Activated CD4-positive, alpha-beta T cell treated with anti-CD3 and anti-CD28 coated beads, Interleukin-2, amount 50 U/mL, for 48 hours (primary cell): ENCODE measurements at regions not wholly inside any gene's neighbourhood (a gene's known extent, or its start where the extent isn't known, plus 50 kb on each side); places are given as distances from the start of the nearest gene placed in this dataset.
A peak's percentile ranks its signal among the peaks of the same experiment; 100 is the strongest.

Experiments
- DNase-seq, 2 experiments: peaks; one replicate each; pipeline ENCODE4 v3.0.0-alpha.2; 2020

DNA sequence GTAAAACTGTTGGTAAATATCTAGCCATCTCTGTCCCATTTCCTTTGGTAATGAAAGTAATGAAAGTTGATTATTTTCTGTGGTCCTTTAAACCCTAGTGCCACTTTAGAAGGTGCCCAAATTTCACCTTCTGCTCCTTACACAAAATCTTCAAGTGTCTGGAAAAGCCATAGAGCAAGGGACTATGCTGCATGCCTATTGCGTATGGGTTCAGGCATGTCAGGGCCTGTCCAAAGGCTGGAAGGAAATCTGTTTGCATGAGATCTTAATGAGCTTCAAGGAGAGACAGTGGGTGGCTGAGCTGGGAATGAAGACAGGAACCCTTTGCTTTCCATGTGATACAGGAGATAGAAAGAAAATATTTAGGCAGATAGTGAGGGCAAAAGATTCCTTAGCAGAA lies 66.6 kb upstream of the CCN6 start:
- DNase-seq: no peak

DNA sequence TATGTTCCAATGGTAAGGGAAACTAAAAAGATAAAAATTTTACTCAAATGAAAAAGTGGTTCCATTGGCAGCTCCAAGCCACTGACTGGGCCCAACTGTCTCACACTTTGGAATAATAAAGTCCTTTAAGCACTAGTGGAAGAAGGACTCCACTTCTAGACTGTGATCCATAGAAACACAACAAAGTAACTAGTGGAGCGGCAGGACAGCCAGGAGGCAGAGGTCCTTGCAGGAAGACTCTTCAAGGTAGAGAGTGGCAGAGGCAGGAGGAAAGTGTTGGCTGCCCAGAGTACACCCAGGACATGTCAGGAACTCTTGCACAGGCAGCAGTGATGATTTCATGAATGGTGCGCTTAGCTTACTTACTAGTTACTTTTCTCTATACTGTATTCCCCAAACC lies 65.0 kb upstream of the CCN6 start:
- no peak for DNase-seq

DNA sequence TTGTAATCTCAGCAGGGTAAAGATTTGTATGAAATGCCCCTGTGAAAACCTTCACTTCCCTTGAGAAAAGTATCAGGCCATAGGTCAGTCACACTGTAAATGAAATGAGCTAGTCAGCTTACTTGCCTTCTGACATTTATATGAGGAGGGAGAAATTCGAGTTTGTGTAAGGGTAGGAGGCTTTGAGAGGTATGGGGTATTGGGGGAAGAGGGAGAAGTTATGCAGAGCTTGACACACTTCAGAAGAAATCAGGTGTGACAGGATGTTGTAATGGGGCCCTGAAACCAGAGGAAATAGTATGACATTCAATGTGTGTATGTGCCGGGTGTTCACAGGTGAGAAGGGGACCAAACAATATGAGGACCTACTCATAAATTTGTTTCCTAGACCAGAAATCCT lies 64.2 kb upstream of the CCN6 start:
- DNase-seq: no peak

DNA sequence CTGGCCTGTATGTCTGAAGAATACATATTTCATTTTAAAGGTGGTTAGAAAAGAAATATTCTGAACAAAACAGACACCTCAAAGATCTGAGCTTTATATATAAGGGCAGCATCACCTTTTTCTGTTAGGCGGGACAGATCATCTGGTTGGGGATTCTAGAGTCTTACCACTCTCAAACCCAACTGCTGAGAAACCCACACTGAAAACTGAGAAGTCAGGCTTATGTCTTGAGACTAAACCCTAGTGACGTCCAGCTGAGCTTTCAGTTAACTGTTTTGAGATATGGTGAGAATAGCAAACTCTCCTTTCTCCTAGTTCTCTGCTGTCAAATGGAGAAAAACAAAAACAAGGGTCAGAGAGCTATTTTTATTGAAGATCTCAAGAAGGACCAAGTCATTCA lies 63.7 kb upstream of the CCN6 start:
- no peak for DNase-seq

DNA sequence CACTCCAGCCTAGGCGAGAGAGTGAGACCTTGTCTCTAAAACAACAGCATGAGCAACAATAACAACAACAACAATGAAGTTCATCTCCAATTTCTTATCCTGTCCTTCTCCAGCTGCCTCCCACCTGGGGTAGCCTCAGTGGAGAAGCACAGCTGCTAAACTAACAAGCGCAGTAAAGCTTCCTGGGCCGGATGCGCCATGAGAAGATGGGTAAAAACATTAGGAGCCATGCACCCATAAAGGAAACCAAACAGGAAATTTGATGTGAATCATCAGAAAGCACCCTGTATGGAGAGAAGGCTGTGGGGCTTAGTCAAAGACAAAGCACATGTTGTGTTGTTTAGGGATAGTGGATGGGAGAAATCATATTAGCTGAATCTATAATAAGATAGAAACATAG lies 61.1 kb upstream of the CCN6 start:
- peak; percentile 55 to 67 for DNase-seq

DNA sequence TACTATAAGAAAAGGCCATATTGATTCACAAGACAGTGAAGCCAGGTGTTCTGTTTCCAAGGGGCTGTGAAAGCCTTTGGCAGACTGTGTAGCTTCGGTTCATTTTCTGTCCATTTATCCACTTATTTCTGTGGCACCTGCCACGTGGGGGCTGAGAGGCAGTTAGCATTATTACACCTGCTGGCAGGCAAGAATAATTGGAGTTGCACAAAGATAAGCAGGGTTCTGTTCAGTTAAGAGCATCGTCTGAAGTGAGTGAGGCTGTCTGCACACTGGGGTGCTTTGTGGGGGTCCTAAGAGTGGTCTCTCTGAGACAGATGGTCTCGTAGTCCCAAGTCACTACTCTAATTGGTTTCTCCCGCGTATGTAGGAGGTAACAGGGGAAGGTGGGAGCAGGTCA lies 60.6 kb upstream of the CCN6 start:
- no peak for DNase-seq

DNA sequence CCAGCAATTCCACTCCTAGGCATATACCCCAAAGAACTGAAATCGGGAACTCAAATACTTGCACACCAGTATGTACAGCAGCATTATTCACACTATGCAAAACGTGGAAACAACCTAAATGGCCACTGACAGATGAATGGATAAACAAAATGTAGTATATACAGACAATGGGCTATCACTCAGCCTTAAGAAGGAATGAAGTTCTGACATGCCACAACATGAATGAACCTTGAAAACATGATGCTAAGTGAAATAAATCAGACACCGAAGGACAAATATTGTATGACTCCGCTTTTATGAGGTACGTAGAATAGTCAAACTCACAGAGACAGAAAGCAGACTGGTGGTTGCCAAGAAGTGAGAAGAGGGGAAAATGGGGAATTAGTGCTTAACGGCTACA lies 59.1 kb upstream of the CCN6 start:
- DNase-seq: no peak

DNA sequence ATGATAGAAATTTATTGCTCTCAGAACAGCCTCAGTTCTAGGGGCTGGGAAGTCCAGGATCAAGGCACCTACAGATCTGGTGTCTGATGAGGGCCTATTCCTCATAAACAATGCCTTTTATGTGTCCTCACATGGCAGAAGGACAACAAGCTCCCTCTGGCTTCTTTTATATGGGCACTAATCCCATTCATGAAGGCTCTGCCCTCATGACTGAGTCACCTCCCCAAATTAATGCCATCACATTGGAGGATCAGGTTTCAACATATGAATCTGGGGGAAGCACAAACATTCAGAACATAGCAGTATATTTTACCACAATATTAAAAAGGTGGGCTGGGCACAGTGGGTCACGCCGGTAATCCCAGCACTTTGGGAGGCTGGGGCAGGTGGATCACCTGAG lies 58.5 kb upstream of the CCN6 start:
- DNase-seq: no peak

DNA sequence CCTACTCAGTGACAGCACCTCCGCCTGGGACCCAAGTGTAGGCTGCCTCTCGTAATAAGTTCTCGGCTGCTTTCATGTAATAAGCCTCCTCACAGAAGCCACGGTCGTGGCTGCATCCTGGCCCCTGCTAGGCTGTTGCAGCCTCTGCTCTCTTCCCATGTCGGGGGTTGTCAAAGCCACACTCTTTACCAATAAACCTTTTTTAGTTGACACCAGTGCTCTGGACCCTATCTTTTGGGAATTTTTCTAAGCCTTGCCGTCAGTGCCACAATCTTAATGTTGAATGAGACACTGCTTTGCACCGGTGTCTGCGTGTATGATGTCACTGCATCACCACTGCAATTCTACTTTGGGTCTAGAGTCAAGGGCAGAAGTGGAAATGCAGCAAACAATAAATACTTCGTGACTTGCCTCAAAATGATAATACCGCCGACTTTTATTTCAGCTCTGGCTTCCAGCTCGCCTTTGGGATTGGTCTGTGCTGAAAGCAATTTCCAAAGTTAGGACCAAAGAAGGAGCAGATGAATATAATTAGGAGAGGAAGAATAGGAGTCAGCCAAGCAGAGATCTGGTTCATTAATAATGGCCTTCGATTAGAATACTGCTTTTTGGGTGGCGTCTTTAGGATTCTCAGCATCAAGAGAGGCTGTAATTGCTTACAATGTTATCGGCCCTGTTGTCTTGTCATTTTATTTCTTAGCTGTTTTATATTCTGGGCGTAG lies 57.6 kb upstream of the CCN6 start:
- no peak for DNase-seq

DNA sequence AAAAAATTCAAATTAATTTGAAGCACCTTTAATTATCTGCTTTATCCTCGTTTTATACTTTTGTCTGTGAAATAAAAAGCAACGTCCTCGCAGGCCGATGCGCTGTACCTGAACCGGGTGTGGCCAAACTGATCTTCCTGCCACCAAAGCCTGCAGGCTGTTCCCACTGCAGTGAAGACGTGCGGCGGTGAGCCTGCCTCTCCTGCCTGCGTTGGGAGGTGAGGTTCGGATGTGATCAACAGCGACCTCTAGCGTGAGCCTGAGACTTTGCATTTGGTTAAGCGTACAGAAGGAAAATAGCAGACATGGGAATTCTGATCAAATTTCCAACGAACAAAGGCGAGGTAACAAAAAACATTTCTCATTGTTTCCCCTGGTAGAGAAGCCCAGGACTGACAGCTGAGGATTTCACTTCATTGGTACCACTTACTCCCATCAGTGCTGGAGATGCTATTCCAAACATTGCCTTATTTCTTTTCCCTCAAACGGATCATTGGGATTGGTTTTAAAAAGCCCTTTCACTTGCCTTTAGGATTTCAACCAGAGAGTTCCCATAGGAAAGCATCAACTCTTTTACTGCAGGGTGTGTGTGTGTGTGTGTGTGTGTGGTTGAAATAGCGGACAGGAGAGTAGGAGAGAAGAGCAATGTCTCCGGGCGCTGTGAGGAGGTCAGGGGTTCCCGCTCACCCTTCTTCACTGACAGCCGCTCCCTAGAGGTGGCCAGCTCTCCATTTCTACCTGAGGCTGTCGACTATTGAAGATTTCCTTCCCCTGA lies 56.6 kb upstream of the CCN6 start:
- peak; percentile 77 to 86 for DNase-seq

DNA sequence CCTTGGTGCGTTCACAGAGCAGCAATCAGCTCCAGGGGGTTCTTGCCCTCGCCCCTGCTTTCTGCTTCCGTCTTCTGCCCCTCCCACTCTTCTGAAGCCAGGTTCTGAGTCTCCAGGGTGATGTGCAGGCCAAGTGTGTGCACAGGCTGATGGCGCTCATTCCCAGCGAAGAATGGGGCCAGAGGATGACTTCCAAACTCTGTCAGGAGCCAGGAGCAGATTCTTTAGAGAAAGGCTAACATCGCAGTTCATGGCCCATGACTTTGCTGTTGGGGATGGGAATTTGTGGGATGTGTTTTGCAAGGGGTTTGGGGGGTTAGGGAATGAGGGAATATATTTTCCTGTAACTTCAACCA lies 56.1 kb upstream of the CCN6 start:
- DNase-seq: no peak

DNA sequence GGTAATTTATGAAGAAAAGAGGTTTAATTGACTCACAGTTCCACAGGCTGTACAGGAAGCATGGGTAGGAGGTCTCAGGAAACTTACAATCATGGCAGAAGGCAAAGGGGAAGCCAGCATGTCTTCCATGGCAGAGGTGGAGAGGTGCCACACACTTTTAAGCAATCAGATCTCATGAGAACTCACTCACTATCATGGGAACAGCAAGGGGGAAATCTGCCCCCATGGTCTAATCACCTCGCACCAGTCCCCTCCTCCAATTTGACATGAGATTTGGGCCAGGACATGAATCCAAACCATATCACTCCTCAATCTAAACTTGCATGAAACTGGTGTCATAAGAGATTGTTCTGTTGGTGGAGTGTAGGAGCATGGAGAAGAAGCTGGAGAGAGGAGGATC lies 51.6 kb upstream of the CCN6 start:
- DNase-seq: no peak
